Fibroblast of pulmonary artery (primary cell): ENCODE measurements at regions not wholly inside any gene's neighbourhood (a gene's known extent, or its start where the extent isn't known, plus 50 kb on each side); places are given as distances from the start of the nearest gene placed in this dataset.

Source experiments
- DNase-seq: peaks from one replicate; pipeline ENCODE4 v3.0.0-alpha.2; 2010; ENCODE audit warnings: low read depth
- H3K4me3 ChIP-seq: replicated peaks from 2 replicates; pipeline ENCODE4 v1.5.1; 2011; ENCODE audit warnings: low read depth, mild to moderate bottlenecking, control low read depth, low read length, moderate library complexity
- CTCF ChIP-seq: IDR thresholded peaks from 2 replicates; pipeline ENCODE4 v1.5.1; 2011; ENCODE audit warnings: mild to moderate bottlenecking, control low read depth, low read length, inconsistent platforms; ENCODE audit errors: missing control alignments

DNA sequence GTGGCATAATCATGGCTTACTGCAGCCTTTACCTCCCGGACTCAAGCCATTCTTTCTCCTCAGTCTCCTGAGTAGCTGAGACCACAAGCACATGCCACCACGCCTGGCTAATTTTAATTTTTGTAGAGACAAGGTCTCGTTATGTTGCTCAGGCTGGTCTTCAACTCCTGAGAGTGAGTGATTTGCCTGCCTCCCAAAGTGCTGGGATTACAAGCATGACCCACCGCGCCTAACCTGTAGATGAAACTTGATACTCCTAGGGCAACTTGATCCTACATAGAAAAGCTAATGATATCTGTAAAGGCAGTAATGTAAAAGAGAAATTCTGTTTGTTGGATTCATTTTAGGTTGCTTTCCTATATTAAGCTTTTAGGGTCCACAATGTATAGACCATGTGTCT is 391.9 kb upstream of the THRB start:
- no peak for DNase-seq
- H3K4me3 ChIP-seq, result no peak overlapping the region
- no peak for TF ChIP-seq CTCF

- DNase-seq, result no peak
- TF ChIP-seq CTCF, result no peak
- H3K4me3 ChIP-seq, result no peak overlapping the region
These were observed 395.4 kb upstream of the THRB start for GRCh38 chr3:24890012-24890411.

DNA sequence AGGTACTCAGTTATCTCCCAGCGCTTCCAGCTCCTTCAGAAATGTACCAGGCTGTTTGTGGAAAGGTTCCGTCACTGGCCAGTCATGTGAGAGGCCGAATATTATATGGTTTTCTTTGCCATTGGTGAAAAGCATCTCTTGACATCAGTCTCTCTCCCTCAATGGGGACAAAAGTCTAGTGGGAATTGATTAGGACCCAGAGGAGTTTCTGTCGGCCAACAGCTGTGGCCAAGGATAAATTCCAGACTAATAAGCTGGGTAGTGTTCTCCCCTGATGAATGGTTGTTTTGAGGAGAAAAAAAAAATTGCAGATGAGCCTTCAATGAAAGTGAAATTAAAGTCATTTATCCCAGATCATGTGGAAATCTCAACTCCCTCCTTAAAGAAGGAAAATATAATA is 404.7 kb upstream of the THRB start:
- DNase-seq, result no peak
- no peak overlapping the region for H3K4me3 ChIP-seq
- no peak for TF ChIP-seq CTCF

DNA sequence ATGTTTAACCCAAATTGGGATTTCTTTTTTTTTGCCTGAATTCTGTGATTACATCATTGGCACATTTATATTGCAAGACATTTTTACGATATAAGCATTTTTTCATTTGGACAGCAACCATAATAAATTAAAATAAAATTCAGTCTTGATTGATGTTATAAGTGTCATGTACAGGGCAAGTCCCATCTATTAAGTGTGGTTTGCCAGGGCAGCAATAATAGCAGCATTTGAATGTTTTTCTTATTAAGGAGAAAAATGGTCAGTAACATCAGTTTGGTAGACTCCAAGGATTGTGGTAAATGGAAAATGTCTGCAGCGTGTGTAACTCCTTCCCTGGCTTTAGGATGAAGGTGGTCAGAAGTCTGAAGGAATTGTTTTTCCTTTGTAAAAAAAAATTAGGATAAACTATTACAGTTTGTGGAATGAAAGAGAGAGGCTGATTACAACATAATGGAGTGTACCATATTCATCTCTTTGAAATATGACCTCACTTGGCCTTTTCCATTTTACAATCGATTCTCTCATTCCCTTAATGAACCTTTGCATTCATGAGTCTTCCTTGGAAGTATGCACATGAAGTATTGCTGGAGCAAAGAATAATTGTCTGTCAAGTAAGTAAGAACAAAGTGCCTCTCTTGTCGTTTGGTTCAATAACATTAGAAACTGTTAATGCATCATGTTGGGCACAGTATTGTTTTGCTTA is 405.4 kb upstream of the THRB start:
- DNase-seq, result no peak
- no peak overlapping the region for H3K4me3 ChIP-seq
- TF ChIP-seq CTCF, result no peak

GRCh38 chr3:24905266-24905665 is 410.6 kb upstream of the THRB start:
- no peak for DNase-seq
- no peak for TF ChIP-seq CTCF
- no peak overlapping the region for H3K4me3 ChIP-seq

DNA sequence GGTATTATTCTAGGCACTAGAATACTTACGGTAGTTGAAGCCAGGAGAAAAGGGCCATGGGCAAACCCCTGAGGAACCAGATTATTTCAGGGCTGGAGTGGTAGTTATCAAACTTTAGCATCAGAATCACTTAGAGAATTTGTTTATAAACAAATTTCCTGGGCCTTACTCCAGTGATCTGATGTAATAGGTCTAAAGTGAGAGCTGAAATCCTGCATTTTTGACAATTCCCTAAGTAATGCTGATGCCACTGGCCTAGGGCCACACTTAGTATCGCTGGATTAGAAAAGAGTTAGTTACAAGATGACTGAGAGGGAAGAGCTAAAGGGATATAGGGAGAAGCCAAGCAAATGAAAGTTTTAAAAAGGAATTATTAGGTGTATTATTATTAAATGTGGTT is 412.5 kb upstream of the THRB start:
- no peak overlapping the region for H3K4me3 ChIP-seq
- DNase-seq, result no peak
- no peak for TF ChIP-seq CTCF

GRCh38 chr3:24911076-24911475 is 416.4 kb upstream of the THRB start:
- DNase-seq, result no peak
- TF ChIP-seq CTCF, result no peak
- H3K4me3 ChIP-seq, result no peak overlapping the region
